ENCODE measurements at regions not wholly inside any gene's neighbourhood (a gene's known extent, or its start where the extent isn't known, plus 50 kb on each side); places are given as distances from the start of the nearest gene placed in this dataset.

DNA sequence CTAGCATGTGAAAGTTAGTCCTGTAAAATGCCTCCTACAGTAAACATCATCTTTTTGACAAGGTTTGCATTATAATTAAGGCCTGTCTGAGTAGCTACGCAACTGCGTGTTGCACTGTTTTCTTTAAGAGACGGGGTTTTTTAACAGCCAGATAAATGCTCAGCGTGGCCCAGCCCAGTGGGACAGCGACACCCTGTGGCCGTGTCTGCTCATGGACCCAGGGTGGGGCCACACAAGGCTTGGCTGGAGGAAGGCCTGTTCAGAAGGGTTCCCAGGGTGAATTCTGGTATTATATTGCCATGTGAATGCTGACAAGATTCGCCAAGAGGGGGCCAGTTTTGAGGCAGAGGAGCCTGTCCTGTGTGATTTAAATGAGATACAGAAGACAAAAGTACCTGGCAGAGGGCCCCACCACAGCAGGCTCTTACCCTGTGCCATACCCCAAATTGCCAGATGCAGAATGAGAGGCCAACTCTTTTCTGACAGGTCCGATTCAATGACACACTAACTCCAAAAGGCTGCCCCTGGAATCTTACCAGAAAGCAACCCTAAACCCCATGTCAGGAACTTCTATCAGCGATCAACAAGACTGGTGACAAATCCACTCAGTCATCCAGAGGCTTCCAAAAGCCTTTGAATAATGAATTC is 65.9 kb upstream of the IRX6 start:
- peak in 1 of 2 experiments; percentile 11 for DNase-seq
- ChIA-PET POLR2A (ENCODE audit: unreplicated experiment) (no interaction called here), CTCF (interaction anchor here (0.6 kb wide), 1 partner anchor 282 kb away, joined by 7 read pairs; no protein-coding TSS in a partner anchor)

GRCh38 chr16:55261301-55261700 is 62.7 kb upstream of the IRX6 start:
- ChIA-PET POLR2A (ENCODE audit: unreplicated experiment) (no interaction called here), CTCF (no interaction called here)
- Histone ChIP-seq H3K79me2 (ENCODE audit: low read depth) (no peaks in the 10 kb centered on the region), H3K27me3 (ENCODE audit: insufficient read depth, low read depth) (no peaks in the 10 kb centered on the region; the same call in 1 of the 2 replicates), H3K9me2 (ENCODE audit: insufficient read depth) (no peaks in the 10 kb centered on the region), H3K4me1 (replicated peaks; ENCODE audit: insufficient read depth) (no peaks in the 10 kb centered on the region), H3K36me3 (ENCODE audit: low read depth) (no peaks in the 10 kb centered on the region), H3K4me2 (no peak overlapping the region), H3K4me3 (no peak overlapping the region), H3K9me3 (ENCODE audit: insufficient read depth, low read depth) (no peaks in the 10 kb centered on the region), H2AFZ (no peak overlapping the region), H3F3A (ENCODE audit: insufficient read depth, low read depth) (no peaks in the 10 kb centered on the region), H3K27ac (no peak overlapping the region), H4K20me1 (ENCODE audit: insufficient read depth) (no peaks in the 10 kb centered on the region)
- no peak for TF ChIP-seq CTCF (conservative IDR thresholded peaks at IDR 0.05)
- TF ChIP-seq EZH2 (IDR thresholded peaks at IDR 0.05; ENCODE audit: low read depth) = no peak
- intact Hi-C loops (cut with micrococcal nuclease; ENCODE audit: unreplicated experiment) = no loop called here
- BruUV-seq (replicated peaks) = no TSS peak
- DNase-seq = no peak

More for the DNA sequence above, 65.9 kb upstream of the IRX6 start:
- no peak overlapping the region for H3K4me3 ChIP-seq
- no peaks in the 10 kb centered on the region for H3K27me3 ChIP-seq (ENCODE audit: insufficient read depth, low read depth)
- no peak overlapping the region for H3K27ac ChIP-seq
- TF ChIP-seq CTCF (conservative IDR thresholded peaks at IDR 0.05) (peak; percentile 86), EZH2 (IDR thresholded peaks at IDR 0.05; ENCODE audit: low read depth) (no peak)
- H3K9me2 ChIP-seq (ENCODE audit: insufficient read depth) = no peaks in the 10 kb centered on the region
- H3K79me2 ChIP-seq (ENCODE audit: low read depth) = no peaks in the 10 kb centered on the region
- BruUV-seq (replicated peaks) = no TSS peak
- H3K4me1 ChIP-seq (replicated peaks; ENCODE audit: insufficient read depth) = no peaks in the 10 kb centered on the region
- no peaks in the 10 kb centered on the region for H3F3A ChIP-seq (ENCODE audit: insufficient read depth, low read depth)
- no peaks in the 10 kb centered on the region for H4K20me1 ChIP-seq (ENCODE audit: insufficient read depth)
- intact Hi-C loops (cut with micrococcal nuclease; ENCODE audit: unreplicated experiment) = loop anchor here (10.0 kb wide), 1 partner anchor 1483 kb away; no protein-coding TSS in a partner anchor
- H3K9me3 ChIP-seq (ENCODE audit: insufficient read depth, low read depth) = no peaks in the 10 kb centered on the region
- H2AFZ ChIP-seq = no peak overlapping the region
- no peak overlapping the region for H3K4me2 ChIP-seq
- no peaks in the 10 kb centered on the region for H3K36me3 ChIP-seq (ENCODE audit: low read depth)

GRCh38 chr16:55263271-55264250 is 60.4 kb upstream of the IRX6 start:
- Histone ChIP-seq H3K4me1 (replicated peaks; ENCODE audit: insufficient read depth) (no peaks in the 10 kb centered on the region), H3K4me3 (no peak overlapping the region), H3K36me3 (ENCODE audit: low read depth) (no peaks in the 10 kb centered on the region), H3F3A (ENCODE audit: insufficient read depth, low read depth) (no peaks in the 10 kb centered on the region), H4K20me1 (ENCODE audit: insufficient read depth) (no peaks in the 10 kb centered on the region), H3K27ac (no peak overlapping the region), H3K4me2 (no peak overlapping the region), H2AFZ (no peak overlapping the region), H3K9me3 (ENCODE audit: insufficient read depth, low read depth) (no peaks in the 10 kb centered on the region), H3K27me3 (ENCODE audit: insufficient read depth, low read depth) (no peaks in the 10 kb centered on the region; the same call in 1 of the 2 replicates), H3K9me2 (ENCODE audit: insufficient read depth) (no peaks in the 10 kb centered on the region), H3K79me2 (ENCODE audit: low read depth) (no peaks in the 10 kb centered on the region)
- DNase-seq = no peak
- no peak for TF ChIP-seq EZH2 (IDR thresholded peaks at IDR 0.05; ENCODE audit: low read depth)
- TF ChIP-seq CTCF (conservative IDR thresholded peaks at IDR 0.05) = no peak
- intact Hi-C loops (cut with micrococcal nuclease; ENCODE audit: unreplicated experiment) = no loop called here
- CTCF ChIA-PET = no interaction called here
- POLR2A ChIA-PET (ENCODE audit: unreplicated experiment) = no interaction called here
- no TSS peak for BruUV-seq (replicated peaks)
